Breast epithelium (tissue), 3 donors: ENCODE measurements at regions not wholly inside any gene's neighbourhood (a gene's known extent, or its start where the extent isn't known, plus 50 kb on each side); places are given as distances from the start of the nearest gene placed in this dataset.

ENCODE experiments used
- POLR2A ChIP-seq: fragments of 450-650 bp; IDR thresholded peaks from one replicate; pipeline ENCODE4 v1.6.1; 2016; ENCODE audit warnings: antibody characterized with exemption, mild to moderate bottlenecking, moderate library complexity
- POLR2AphosphoS5 ChIP-seq, 3 donors: sonication (generic); formaldehyde crosslinking; IDR thresholded peaks; one replicate each; pipeline ENCODE4 v1.6.1; 2017; ENCODE audit warnings: antibody characterized with exemption in 3 of 3
- TF ChIP-seq, protein P1 (sequence below), 3 donors: fragments of 450-650 bp; IDR thresholded peaks; one replicate each; pipeline ENCODE4 v1.5.1; 2016 to 2017; ENCODE audit warnings: antibody characterized with exemption in 3 of 3, mild to moderate bottlenecking in 3 of 3, moderate library complexity in 3 of 3

- TF ChIP-seq, protein P1, sequence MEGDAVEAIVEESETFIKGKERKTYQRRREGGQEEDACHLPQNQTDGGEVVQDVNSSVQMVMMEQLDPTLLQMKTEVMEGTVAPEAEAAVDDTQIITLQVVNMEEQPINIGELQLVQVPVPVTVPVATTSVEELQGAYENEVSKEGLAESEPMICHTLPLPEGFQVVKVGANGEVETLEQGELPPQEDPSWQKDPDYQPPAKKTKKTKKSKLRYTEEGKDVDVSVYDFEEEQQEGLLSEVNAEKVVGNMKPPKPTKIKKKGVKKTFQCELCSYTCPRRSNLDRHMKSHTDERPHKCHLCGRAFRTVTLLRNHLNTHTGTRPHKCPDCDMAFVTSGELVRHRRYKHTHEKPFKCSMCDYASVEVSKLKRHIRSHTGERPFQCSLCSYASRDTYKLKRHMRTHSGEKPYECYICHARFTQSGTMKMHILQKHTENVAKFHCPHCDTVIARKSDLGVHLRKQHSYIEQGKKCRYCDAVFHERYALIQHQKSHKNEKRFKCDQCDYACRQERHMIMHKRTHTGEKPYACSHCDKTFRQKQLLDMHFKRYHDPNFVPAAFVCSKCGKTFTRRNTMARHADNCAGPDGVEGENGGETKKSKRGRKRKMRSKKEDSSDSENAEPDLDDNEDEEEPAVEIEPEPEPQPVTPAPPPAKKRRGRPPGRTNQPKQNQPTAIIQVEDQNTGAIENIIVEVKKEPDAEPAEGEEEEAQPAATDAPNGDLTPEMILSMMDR (IDR thresholded peaks at IDR 0.05), result no peak
- TF ChIP-seq POLR2A (no peak), POLR2AphosphoS5 (IDR thresholded peaks at IDR 0.05) (no peak)
Observed at GRCh38 chr2:19775838-19776237, 125.9 kb downstream of the TTC32 start.
